HCT116 (cell line): ENCODE measurements at regions not wholly inside any gene's neighbourhood (a gene's known extent, or its start where the extent isn't known, plus 50 kb on each side); places are given as distances from the start of the nearest gene placed in this dataset.

Source experiments
- ATAC-seq: fragments of 200-7000 bp; cut with Tn5 transposase; 2 replicates; pipeline ENCODE4 v1.9.1; 2020; ENCODE audit warnings: mild to moderate bottlenecking, moderate library complexity
- BruUV-seq: library from RNA; stranded (reverse); fragments of 400-500 nt; replicated peaks from 2 replicates; lab custom pipeline; 2021; lab: Mats Ljungman, UMichigan
- CTCF ChIA-PET: fragments of 300-600 bp; sonication (Branson Sonifier 250); formaldehyde crosslinking; loops from one replicate; lab custom pipeline; 2021; ENCODE audit warnings: antibody characterized with exemption; lab: Charles Lee
- POLR2A ChIA-PET: fragments of 300-600, 350-600 bp; sonication (Branson Sonifier 250); formaldehyde crosslinking; loops from one replicate; lab custom pipeline; 2021; ENCODE audit warnings: antibody characterized with exemption; lab: Charles Lee
- RAD21 ChIA-PET, 2 experiments: fragments of 300-600 bp; sonication (Branson Sonifier 250); formaldehyde crosslinking; loops; one replicate each; lab custom pipeline; 2023; ENCODE audit warnings: low total read pairs in 2 of 2; ENCODE audit not compliant: uncharacterized antibody in 2 of 2, unreplicated experiment in 2 of 2, low non-redundant PET in 1 of 2; lab: Charles Lee
- DNase-seq: peaks from one replicate; pipeline ENCODE4 v3.0.0-alpha.2; 2010; ENCODE audit warnings: low read depth, low spot score
- H2AFZ ChIP-seq: fragments of 200-600 bp; shearing (Covaris generic), sonication (generic); 2 replicates; pipeline ENCODE4 v1.6.1; 2017; ENCODE audit warnings: low read depth, mixed run types, mixed read lengths, antibody characterized with exemption, low read length; ENCODE audit not compliant: poor library complexity, severe bottlenecking
- H3K27ac ChIP-seq: 2 replicates; pipeline ENCODE4 v1.5.1; 2012; ENCODE audit warnings: low read depth, low read length
- H3K27me3 ChIP-seq: fragments of 200-600 bp; sonication (generic); 2 replicates; pipeline ENCODE4 v1.6.1; 2016; ENCODE audit warnings: mixed run types, low read length, mixed read lengths; ENCODE audit not compliant: insufficient read depth
- H3K36me3 ChIP-seq, 2 experiments: fragments of 200-500 bp in 1 of 2; fragments of 200-600 bp in 1 of 2; sonication (Bioruptor generic) in 1 of 2; sonication (generic) in 1 of 2; 2 replicates each; pipeline versions ENCODE4 v1.5.1 to v1.6.1; 2014 to 2016; ENCODE audit warnings: low read length in 2 of 2, inconsistent platforms in 1 of 2, mixed read lengths in 1 of 2, mixed run types in 1 of 2; ENCODE audit not compliant: insufficient read depth in 2 of 2, control insufficient read depth in 1 of 2
- H3K4me1 ChIP-seq, 2 experiments: fragments of 200-600 bp in 1 of 2; sonication (generic) in 1 of 2; 2 replicates each; pipeline versions ENCODE4 v1.5.1 to v1.6.1; 2012 to 2017; ENCODE audit warnings: low read length in 2 of 2, inconsistent platforms in 1 of 2, mild to moderate bottlenecking in 1 of 2, mixed read lengths in 1 of 2, mixed run types in 1 of 2, moderate library complexity in 1 of 2; ENCODE audit not compliant: insufficient read depth in 2 of 2, control insufficient read depth in 1 of 2
- H3K4me2 ChIP-seq: fragments of 200-600 bp; sonication (generic); 2 replicates; pipeline ENCODE4 v1.6.1; 2017; ENCODE audit warnings: mixed run types, low read length, mixed read lengths
- H3K4me3 ChIP-seq, 2 experiments: fragments of 200-600 bp in 1 of 2; sonication (generic) in 1 of 2; replicated peaks in 1 of 2; 2 replicates each; pipeline ENCODE4 v1.5.1; 2011 to 2016; ENCODE audit warnings: low read length in 2 of 2, control low read depth in 1 of 2, low read depth in 1 of 2, mild to moderate bottlenecking in 1 of 2, mixed read lengths in 1 of 2, mixed run types in 1 of 2
- H3K79me2 ChIP-seq: fragments of 200-600 bp; sonication (generic); 2 replicates; pipeline ENCODE4 v1.6.1; 2017; ENCODE audit warnings: mild to moderate bottlenecking, mixed run types, low read length, moderate library complexity, mixed read lengths; ENCODE audit not compliant: insufficient read depth
- H3K9ac ChIP-seq: fragments of 200-600 bp; sonication (generic); 2 replicates; pipeline ENCODE4 v1.6.1; 2016; ENCODE audit warnings: low read length, mixed read lengths
- H3K9me2 ChIP-seq: fragments of 200-600 bp; sonication (generic), shearing (Covaris generic); 2 replicates; pipeline ENCODE4 v1.6.1; 2017; ENCODE audit warnings: mixed run types, mild to moderate bottlenecking, moderate library complexity; ENCODE audit not compliant: insufficient read depth
- H3K9me3 ChIP-seq, 2 experiments: fragments of 200-500 bp in 1 of 2; fragments of 200-600 bp in 1 of 2; sonication (Bioruptor generic) in 1 of 2; sonication (generic) in 1 of 2; 2 replicates each; pipeline ENCODE4 v1.6.1; 2014 to 2017; ENCODE audit warnings: low read length in 2 of 2, mixed read lengths in 2 of 2, inconsistent platforms in 1 of 2, low read depth in 1 of 2, mild to moderate bottlenecking in 1 of 2, mixed run types in 1 of 2, moderate library complexity in 1 of 2; ENCODE audit not compliant: control insufficient read depth in 1 of 2, insufficient read depth in 1 of 2
- H4K20me1 ChIP-seq: fragments of 200-600 bp; sonication (generic), shearing (Covaris generic); 2 replicates; pipeline ENCODE4 v1.6.1; 2017; ENCODE audit warnings: mixed run types, mild to moderate bottlenecking, moderate library complexity; ENCODE audit not compliant: insufficient read depth
- CBX3 ChIP-seq: IDR thresholded peaks from 2 replicates; pipeline ENCODE4 v1.6.1; 2012; ENCODE audit warnings: low read depth
- EGR1 ChIP-seq: IDR thresholded peaks from 2 replicates; pipeline ENCODE4 v1.6.1; 2012; ENCODE audit warnings: low read depth
- EZH2phosphoT487 ChIP-seq: fragments of 200-600 bp; IDR thresholded peaks from 2 replicates; pipeline ENCODE4 v1.6.1; 2018; ENCODE audit warnings: antibody characterized with exemption, borderline replicate concordance
- FOSL1 ChIP-seq: IDR thresholded peaks from 2 replicates; pipeline ENCODE4 v1.6.1; 2012; ENCODE audit warnings: low read depth
- JUND ChIP-seq: IDR thresholded peaks from 2 replicates; pipeline ENCODE4 v1.6.1; 2012
- POLR2A ChIP-seq: IDR thresholded peaks from 2 replicates; pipeline ENCODE4 v1.7.0; 2011; ENCODE audit warnings: borderline replicate concordance; ENCODE audit not compliant: insufficient read depth, insufficient read length; ENCODE audit errors: extremely low read depth
- POLR2AphosphoS5 ChIP-seq: IDR thresholded peaks from 2 replicates; pipeline ENCODE4 v1.6.1; 2011; ENCODE audit warnings: mild to moderate bottlenecking, low read depth, low read length, moderate library complexity
- RAD21 ChIP-seq: IDR thresholded peaks from 2 replicates; pipeline ENCODE4 v1.6.1; 2012; ENCODE audit warnings: low read depth, mild to moderate bottlenecking
- SP1 ChIP-seq: IDR thresholded peaks from 2 replicates; pipeline ENCODE4 v1.6.1; 2012; ENCODE audit warnings: low read depth
- SRF ChIP-seq: IDR thresholded peaks from 2 replicates; pipeline ENCODE4 v1.6.1; 2012; ENCODE audit warnings: low read depth
- TCF7L2 ChIP-seq: IDR thresholded peaks from 2 replicates; pipeline ENCODE4 v1.7.0; 2011; ENCODE audit warnings: borderline replicate concordance, inconsistent platforms; ENCODE audit not compliant: insufficient read depth, insufficient read length; ENCODE audit errors: extremely low read depth
- ZFX ChIP-seq: fragments of 450-650 bp; IDR thresholded peaks from 2 replicates; pipeline ENCODE4 v1.6.1; 2017
- intact Hi-C: fragments of 100-400 bp; cut with micrococcal nuclease; formaldehyde crosslinking; loops from 2 replicates; pipeline ENCODE4 v1.10.0; 2022
- TF ChIP-seq, protein P1 (sequence below): IDR thresholded peaks from 2 replicates; pipeline ENCODE4 v1.6.1; 2012
- TF ChIP-seq, protein P2 (sequence below): IDR thresholded peaks from 2 replicates; pipeline ENCODE4 v1.6.1; 2011; ENCODE audit warnings: mild to moderate bottlenecking, low read length, moderate library complexity; ENCODE audit not compliant: insufficient replicate concordance; ENCODE audit errors: extremely low read depth
- TF ChIP-seq, protein P3 (sequence below): IDR thresholded peaks from 2 replicates; pipeline ENCODE4 v1.6.1; 2012; ENCODE audit warnings: low read depth
- TF ChIP-seq, protein P4 (sequence below): IDR thresholded peaks from 2 replicates; pipeline ENCODE4 v1.6.1; 2012
- TF ChIP-seq, protein P5 (sequence below), 3 experiments: fragments of 200-600 bp in 1 of 3; sonication (generic) in 1 of 3; IDR thresholded peaks in 2 of 3; conservative IDR thresholded peaks in 1 of 3; 2 replicates each; pipeline ENCODE4 v1.5.1; 2012 to 2017; ENCODE audit warnings: low read depth in 2 of 3, low read length in 2 of 3, antibody characterized with exemption in 1 of 3, borderline replicate concordance in 1 of 3, control low read depth in 1 of 3, mild to moderate bottlenecking in 1 of 3, mixed read lengths in 1 of 3, mixed run types in 1 of 3, moderate library complexity in 1 of 3; ENCODE audit not compliant: insufficient read depth in 1 of 3

DNA sequence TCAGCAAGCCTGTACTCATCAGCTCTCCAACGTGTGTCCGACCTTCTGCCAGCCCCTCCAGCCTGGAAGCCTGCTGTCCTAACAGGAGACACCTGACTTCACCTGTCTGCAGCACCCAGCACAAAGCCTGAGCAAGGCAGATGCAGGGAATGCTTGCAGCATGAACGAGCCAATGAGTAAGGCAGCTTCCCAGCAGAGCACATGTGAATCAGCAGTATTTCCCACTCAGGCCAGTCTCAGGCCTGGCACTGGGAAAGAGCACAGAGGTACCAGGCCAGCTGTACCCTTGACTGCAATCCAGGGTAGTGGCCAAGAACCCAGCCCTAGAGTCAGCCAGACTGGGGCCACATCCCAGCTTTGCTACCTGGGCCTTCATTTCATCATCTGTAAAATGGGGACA is 120.8 kb downstream of the MAFB start:
- TF ChIP-seq, protein P1, sequence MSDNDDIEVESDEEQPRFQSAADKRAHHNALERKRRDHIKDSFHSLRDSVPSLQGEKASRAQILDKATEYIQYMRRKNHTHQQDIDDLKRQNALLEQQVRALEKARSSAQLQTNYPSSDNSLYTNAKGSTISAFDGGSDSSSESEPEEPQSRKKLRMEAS: no peak
- TF ChIP-seq SRF (no peak), CBX3 (no peak), EGR1 (no peak), POLR2A (no peak), ZFX (no peak), TCF7L2 (no peak), POLR2AphosphoS5 (no peak), EZH2phosphoT487 (no peak), FOSL1 (no peak), JUND (no peak), SP1 (no peak), RAD21 (no peak)
- TF ChIP-seq, protein P2, sequence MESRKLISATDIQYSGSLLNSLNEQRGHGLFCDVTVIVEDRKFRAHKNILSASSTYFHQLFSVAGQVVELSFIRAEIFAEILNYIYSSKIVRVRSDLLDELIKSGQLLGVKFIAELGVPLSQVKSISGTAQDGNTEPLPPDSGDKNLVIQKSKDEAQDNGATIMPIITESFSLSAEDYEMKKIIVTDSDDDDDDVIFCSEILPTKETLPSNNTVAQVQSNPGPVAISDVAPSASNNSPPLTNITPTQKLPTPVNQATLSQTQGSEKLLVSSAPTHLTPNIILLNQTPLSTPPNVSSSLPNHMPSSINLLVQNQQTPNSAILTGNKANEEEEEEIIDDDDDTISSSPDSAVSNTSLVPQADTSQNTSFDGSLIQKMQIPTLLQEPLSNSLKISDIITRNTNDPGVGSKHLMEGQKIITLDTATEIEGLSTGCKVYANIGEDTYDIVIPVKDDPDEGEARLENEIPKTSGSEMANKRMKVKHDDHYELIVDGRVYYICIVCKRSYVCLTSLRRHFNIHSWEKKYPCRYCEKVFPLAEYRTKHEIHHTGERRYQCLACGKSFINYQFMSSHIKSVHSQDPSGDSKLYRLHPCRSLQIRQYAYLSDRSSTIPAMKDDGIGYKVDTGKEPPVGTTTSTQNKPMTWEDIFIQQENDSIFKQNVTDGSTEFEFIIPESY: no peak
- TF ChIP-seq, protein P3, sequence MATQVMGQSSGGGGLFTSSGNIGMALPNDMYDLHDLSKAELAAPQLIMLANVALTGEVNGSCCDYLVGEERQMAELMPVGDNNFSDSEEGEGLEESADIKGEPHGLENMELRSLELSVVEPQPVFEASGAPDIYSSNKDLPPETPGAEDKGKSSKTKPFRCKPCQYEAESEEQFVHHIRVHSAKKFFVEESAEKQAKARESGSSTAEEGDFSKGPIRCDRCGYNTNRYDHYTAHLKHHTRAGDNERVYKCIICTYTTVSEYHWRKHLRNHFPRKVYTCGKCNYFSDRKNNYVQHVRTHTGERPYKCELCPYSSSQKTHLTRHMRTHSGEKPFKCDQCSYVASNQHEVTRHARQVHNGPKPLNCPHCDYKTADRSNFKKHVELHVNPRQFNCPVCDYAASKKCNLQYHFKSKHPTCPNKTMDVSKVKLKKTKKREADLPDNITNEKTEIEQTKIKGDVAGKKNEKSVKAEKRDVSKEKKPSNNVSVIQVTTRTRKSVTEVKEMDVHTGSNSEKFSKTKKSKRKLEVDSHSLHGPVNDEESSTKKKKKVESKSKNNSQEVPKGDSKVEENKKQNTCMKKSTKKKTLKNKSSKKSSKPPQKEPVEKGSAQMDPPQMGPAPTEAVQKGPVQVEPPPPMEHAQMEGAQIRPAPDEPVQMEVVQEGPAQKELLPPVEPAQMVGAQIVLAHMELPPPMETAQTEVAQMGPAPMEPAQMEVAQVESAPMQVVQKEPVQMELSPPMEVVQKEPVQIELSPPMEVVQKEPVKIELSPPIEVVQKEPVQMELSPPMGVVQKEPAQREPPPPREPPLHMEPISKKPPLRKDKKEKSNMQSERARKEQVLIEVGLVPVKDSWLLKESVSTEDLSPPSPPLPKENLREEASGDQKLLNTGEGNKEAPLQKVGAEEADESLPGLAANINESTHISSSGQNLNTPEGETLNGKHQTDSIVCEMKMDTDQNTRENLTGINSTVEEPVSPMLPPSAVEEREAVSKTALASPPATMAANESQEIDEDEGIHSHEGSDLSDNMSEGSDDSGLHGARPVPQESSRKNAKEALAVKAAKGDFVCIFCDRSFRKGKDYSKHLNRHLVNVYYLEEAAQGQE: no peak
- TF ChIP-seq, protein P4, sequence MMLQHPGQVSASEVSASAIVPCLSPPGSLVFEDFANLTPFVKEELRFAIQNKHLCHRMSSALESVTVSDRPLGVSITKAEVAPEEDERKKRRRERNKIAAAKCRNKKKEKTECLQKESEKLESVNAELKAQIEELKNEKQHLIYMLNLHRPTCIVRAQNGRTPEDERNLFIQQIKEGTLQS: no peak
- TF ChIP-seq, protein P5, sequence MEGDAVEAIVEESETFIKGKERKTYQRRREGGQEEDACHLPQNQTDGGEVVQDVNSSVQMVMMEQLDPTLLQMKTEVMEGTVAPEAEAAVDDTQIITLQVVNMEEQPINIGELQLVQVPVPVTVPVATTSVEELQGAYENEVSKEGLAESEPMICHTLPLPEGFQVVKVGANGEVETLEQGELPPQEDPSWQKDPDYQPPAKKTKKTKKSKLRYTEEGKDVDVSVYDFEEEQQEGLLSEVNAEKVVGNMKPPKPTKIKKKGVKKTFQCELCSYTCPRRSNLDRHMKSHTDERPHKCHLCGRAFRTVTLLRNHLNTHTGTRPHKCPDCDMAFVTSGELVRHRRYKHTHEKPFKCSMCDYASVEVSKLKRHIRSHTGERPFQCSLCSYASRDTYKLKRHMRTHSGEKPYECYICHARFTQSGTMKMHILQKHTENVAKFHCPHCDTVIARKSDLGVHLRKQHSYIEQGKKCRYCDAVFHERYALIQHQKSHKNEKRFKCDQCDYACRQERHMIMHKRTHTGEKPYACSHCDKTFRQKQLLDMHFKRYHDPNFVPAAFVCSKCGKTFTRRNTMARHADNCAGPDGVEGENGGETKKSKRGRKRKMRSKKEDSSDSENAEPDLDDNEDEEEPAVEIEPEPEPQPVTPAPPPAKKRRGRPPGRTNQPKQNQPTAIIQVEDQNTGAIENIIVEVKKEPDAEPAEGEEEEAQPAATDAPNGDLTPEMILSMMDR (IDR thresholded peaks at IDR 0.05 in 2 of 3, conservative IDR thresholded peaks at IDR 0.05 in 1 of 3; ENCODE audit: borderline replicate concordance in 1 of 3, insufficient read depth in 1 of 3, low read depth in 2 of 3, low read length in 2 of 3): no peak
- ChIA-PET POLR2A (no interaction called here), RAD21 (no interaction called here), CTCF (no interaction called here)
- no TSS peak for BruUV-seq
- no peaks in the 10 kb centered on the region for H3K27me3 ChIP-seq
- no peaks in the 10 kb centered on the region for H3K9me2 ChIP-seq
- no peak overlapping the region for H3K4me2 ChIP-seq
- peaks cover 22 to 27% of the 10 kb centered on the region in 2 experiments for H3K4me1 ChIP-seq
- DNase-seq (no peak), ATAC-seq (no peak)
- H3K36me3 ChIP-seq: no peaks in the 10 kb centered on the region
- H2AFZ ChIP-seq: no peak overlapping the region
- intact Hi-C loops: no loop called here
- no peak overlapping the region for H3K9ac ChIP-seq
- no peaks in the 10 kb centered on the region for H3K9me3 ChIP-seq
- no peak overlapping the region for H3K27ac ChIP-seq
- H3K4me3 ChIP-seq: no peak overlapping the region
- H4K20me1 ChIP-seq: no peaks in the 10 kb centered on the region
- H3K79me2 ChIP-seq: no peaks in the 10 kb centered on the region
